OCI-LY7 (cell line): ENCODE measurements at regions not wholly inside any gene's neighbourhood (a gene's known extent, or its start where the extent isn't known, plus 50 kb on each side); places are given as distances from the start of the nearest gene placed in this dataset.

Experiments used
- BruUV-seq: library from RNA; stranded (reverse); fragments of 400-500 nt; replicated peaks from 2 replicates; lab custom pipeline; 2021; lab: Mats Ljungman, UMichigan
- CTCF ChIA-PET: fragments of 300-600 bp; sonication (Branson Sonifier 250); formaldehyde crosslinking; loops from one replicate; lab custom pipeline; 2022; ENCODE audit warnings: antibody characterized with exemption; ENCODE audit not compliant: unreplicated experiment; lab: Charles Lee
- POLR2A ChIA-PET: fragments of 300-600 bp; sonication (Branson Sonifier 250); formaldehyde crosslinking; loops from one replicate; lab custom pipeline; 2022; ENCODE audit warnings: antibody characterized with exemption; lab: Charles Lee
- DNase-seq: peaks from one replicate; pipeline ENCODE4 v3.0.0-alpha.2; 2015; ENCODE audit warnings: low spot score
- H2AFZ ChIP-seq: fragments of 200-600 bp; sonication (generic), shearing (Covaris generic); 2 replicates; pipeline ENCODE4 v1.6.1; 2014; ENCODE audit warnings: mild to moderate bottlenecking, antibody characterized with exemption, low read length, moderate library complexity
- H3K27ac ChIP-seq: fragments of 200-600 bp; sonication (generic); 2 replicates; pipeline ENCODE4 v1.5.1; 2014; ENCODE audit warnings: mixed run types, low read depth, mild to moderate bottlenecking, moderate library complexity, low read length, inconsistent platforms; ENCODE audit not compliant: poor library complexity, severe bottlenecking
- H3K36me3 ChIP-seq: fragments of 200-600 bp; sonication (generic); 2 replicates; pipeline ENCODE4 v1.6.1; 2014; ENCODE audit warnings: mild to moderate bottlenecking, antibody characterized with exemption, low read length, moderate library complexity, mixed read lengths; ENCODE audit not compliant: insufficient read depth
- H3K4me1 ChIP-seq: fragments of 200-600 bp; sonication (generic); 2 replicates; pipeline ENCODE4 v1.5.1; 2014; ENCODE audit warnings: mild to moderate bottlenecking, low read length; ENCODE audit not compliant: insufficient read depth, poor library complexity, severe bottlenecking
- H3K4me2 ChIP-seq: fragments of 200-600 bp; sonication (generic); 2 replicates; pipeline ENCODE4 v1.6.1; 2014; ENCODE audit warnings: mild to moderate bottlenecking, low read length
- H3K4me3 ChIP-seq: fragments of 200-600 bp; sonication (generic); 2 replicates; pipeline ENCODE4 v1.5.1; 2014; ENCODE audit warnings: mild to moderate bottlenecking, low read depth, low read length; ENCODE audit not compliant: poor library complexity, severe bottlenecking
- H3K79me2 ChIP-seq: fragments of 200-600 bp; sonication (generic); 2 replicates; pipeline ENCODE4 v1.6.1; 2016; ENCODE audit warnings: low read depth, mild to moderate bottlenecking, low read length, moderate library complexity, mixed read lengths; ENCODE audit not compliant: insufficient read depth
- H3K9me2 ChIP-seq: fragments of 200-600 bp; sonication (generic); 2 replicates; pipeline ENCODE4 v1.6.1; 2016; ENCODE audit warnings: mild to moderate bottlenecking, low read length, mixed read lengths; ENCODE audit not compliant: insufficient read depth
- H3K9me3 ChIP-seq: fragments of 200-600 bp; sonication (generic); 2 replicates; pipeline ENCODE4 v1.6.1; 2014; ENCODE audit warnings: mild to moderate bottlenecking, mixed run types, low read length, mixed read lengths
- H4K20me1 ChIP-seq: fragments of 200-600 bp; sonication (generic); 2 replicates; pipeline ENCODE4 v1.6.1; 2014; ENCODE audit warnings: mild to moderate bottlenecking, antibody characterized with exemption, low read length, moderate library complexity, mixed read lengths; ENCODE audit not compliant: insufficient read depth
- EZH2phosphoT487 ChIP-seq: fragments of 200-600 bp; sonication (generic); IDR thresholded peaks from 2 replicates; pipeline ENCODE4 v1.6.1; 2018; ENCODE audit warnings: low read depth, borderline replicate concordance, mild to moderate bottlenecking, mixed run types, antibody characterized with exemption, low read length, moderate library complexity, mixed read lengths
- intact Hi-C: fragments of 100-400 bp; cut with micrococcal nuclease; formaldehyde crosslinking; loops from one replicate; pipeline ENCODE4 v1.10.0; 2022; ENCODE audit not compliant: unreplicated experiment
- TF ChIP-seq, protein P1 (sequence below): fragments of 200-600 bp; sonication (generic); conservative IDR thresholded peaks from 2 replicates; pipeline ENCODE4 v1.5.1; 2014; ENCODE audit warnings: mild to moderate bottlenecking, antibody characterized with exemption, low read length, moderate library complexity, mixed read lengths

GRCh38 chrX:4878640-4879039 is 1165.2 kb upstream of the PRKX start:
- Histone ChIP-seq H3K9me3 (no peaks in the 10 kb centered on the region), H3K27ac (no peak overlapping the region), H3K79me2 (no peaks in the 10 kb centered on the region), H3K36me3 (no peaks in the 10 kb centered on the region), H2AFZ (no peak overlapping the region), H4K20me1 (no peaks in the 10 kb centered on the region), H3K4me3 (no peak overlapping the region), H3K4me2 (no peak overlapping the region), H3K9me2 (no peaks in the 10 kb centered on the region), H3K4me1 (no peaks in the 10 kb centered on the region)
- DNase-seq, result no peak
- no peak for TF ChIP-seq EZH2phosphoT487
- TF ChIP-seq, protein P1, sequence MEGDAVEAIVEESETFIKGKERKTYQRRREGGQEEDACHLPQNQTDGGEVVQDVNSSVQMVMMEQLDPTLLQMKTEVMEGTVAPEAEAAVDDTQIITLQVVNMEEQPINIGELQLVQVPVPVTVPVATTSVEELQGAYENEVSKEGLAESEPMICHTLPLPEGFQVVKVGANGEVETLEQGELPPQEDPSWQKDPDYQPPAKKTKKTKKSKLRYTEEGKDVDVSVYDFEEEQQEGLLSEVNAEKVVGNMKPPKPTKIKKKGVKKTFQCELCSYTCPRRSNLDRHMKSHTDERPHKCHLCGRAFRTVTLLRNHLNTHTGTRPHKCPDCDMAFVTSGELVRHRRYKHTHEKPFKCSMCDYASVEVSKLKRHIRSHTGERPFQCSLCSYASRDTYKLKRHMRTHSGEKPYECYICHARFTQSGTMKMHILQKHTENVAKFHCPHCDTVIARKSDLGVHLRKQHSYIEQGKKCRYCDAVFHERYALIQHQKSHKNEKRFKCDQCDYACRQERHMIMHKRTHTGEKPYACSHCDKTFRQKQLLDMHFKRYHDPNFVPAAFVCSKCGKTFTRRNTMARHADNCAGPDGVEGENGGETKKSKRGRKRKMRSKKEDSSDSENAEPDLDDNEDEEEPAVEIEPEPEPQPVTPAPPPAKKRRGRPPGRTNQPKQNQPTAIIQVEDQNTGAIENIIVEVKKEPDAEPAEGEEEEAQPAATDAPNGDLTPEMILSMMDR, result no peak
- POLR2A ChIA-PET, result no interaction called here
- intact Hi-C loops, result no loop called here
- no TSS peak for BruUV-seq
- CTCF ChIA-PET, result no interaction called here

DNA sequence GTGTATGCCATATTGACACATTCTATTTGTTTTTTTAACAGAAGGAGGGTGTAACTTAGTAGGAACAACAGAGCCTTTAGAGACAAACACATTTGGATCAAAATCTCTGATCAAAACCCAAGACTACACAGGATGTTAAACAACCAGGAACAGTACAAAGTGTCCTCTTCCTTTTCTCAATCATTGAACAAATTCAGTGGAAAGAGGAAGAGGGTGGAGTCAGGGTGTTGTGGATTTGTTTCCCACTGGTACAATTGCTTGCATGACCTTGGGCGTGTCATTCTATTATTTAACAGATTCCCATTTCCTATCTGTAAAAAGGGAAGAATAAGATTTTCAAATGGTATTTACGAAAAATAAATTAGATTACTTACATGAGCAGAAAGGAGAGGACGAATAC is 1162.8 kb upstream of the PRKX start:
- CTCF ChIA-PET, result no interaction called here

DNA sequence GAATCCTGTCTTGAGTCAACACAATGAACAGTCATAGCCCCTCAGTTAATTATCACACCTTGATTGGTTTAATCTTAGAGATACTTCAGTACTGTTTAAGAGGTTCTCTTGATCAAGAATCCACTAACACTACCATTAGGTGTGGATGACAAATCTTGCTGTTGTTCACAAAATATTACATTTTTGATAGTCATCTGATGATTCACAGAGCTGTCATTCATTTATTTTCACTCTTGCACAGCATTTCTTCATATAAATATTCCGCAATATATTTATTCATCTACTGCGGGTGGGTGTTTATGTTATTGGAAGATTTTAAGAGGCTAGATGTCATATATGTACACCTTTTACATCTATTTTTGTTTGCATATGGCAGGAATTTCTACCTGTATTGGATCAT is 1138.1 kb upstream of the PRKX start:
- Histone ChIP-seq H3K27ac (no peak overlapping the region), H4K20me1 (no peaks in the 10 kb centered on the region), H3K9me3 (no peaks in the 10 kb centered on the region), H3K4me3 (no peak overlapping the region), H3K36me3 (no peaks in the 10 kb centered on the region), H2AFZ (no peak overlapping the region), H3K4me1 (no peaks in the 10 kb centered on the region), H3K79me2 (no peaks in the 10 kb centered on the region), H3K9me2 (no peaks in the 10 kb centered on the region), H3K4me2 (no peak overlapping the region)
- CTCF ChIA-PET, result no interaction called here
- POLR2A ChIA-PET, result no interaction called here
- BruUV-seq, result no TSS peak
- DNase-seq, result no peak
- intact Hi-C loops, result no loop called here
- TF ChIP-seq, protein P1, result no peak
- no peak for TF ChIP-seq EZH2phosphoT487

More for the DNA sequence above, 1162.8 kb upstream of the PRKX start:
- no peak overlapping the region for H3K4me3 ChIP-seq
- H2AFZ ChIP-seq, result no peak overlapping the region
- no peaks in the 10 kb centered on the region for H3K4me1 ChIP-seq
- intact Hi-C loops, result no loop called here
- H3K9me3 ChIP-seq, result no peaks in the 10 kb centered on the region
- no TSS peak for BruUV-seq
- no peaks in the 10 kb centered on the region for H3K79me2 ChIP-seq
- no peak overlapping the region for H3K27ac ChIP-seq
- POLR2A ChIA-PET, result no interaction called here
- no peak overlapping the region for H3K4me2 ChIP-seq
- no peaks in the 10 kb centered on the region for H4K20me1 ChIP-seq
- DNase-seq, result no peak
- H3K36me3 ChIP-seq, result no peaks in the 10 kb centered on the region
- TF ChIP-seq EZH2phosphoT487, result no peak
- H3K9me2 ChIP-seq, result no peaks in the 10 kb centered on the region
